SHP77 treated with DMSO at 0.1 percent for 48 hours (cell line): ENCODE measurements at regions not wholly inside any gene's neighbourhood (a gene's known extent, or its start where the extent isn't known, plus 50 kb on each side); places are given as distances from the start of the nearest gene placed in this dataset.

ENCODE experiments used
- DNase-seq: peaks from one replicate; lab custom pipeline; 2025; lab: John Stamatoyannopoulos, UW

- DNase-seq = no peak
These were observed 612.9 kb downstream of the ZNF385D start for GRCh38 chr3:21138085-21138484.

- DNase-seq = no peak
These were observed 618.1 kb downstream of the ZNF385D start for GRCh38 chr3:21132896-21133295.

GRCh38 chr3:21120826-21121225 is 630.2 kb downstream of the ZNF385D start:
- DNase-seq = no peak

GRCh38 chr3:21117370-21117769 is 633.6 kb downstream of the ZNF385D start:
- DNase-seq = no peak

- no peak for DNase-seq
These were observed 642.0 kb downstream of the ZNF385D start for GRCh38 chr3:21109056-21109455.

GRCh38 chr3:21105784-21106183 is 645.2 kb downstream of the ZNF385D start:
- no peak for DNase-seq

GRCh38 chr3:21100656-21101359 is 650.2 kb downstream of the ZNF385D start:
- DNase-seq = no peak

- DNase-seq = no peak
These were observed 656.3 kb downstream of the ZNF385D start for GRCh38 chr3:21094686-21095085.

GRCh38 chr3:21073561-21073960 is 677.4 kb downstream of the ZNF385D start:
- no peak for DNase-seq

- no peak for DNase-seq
These were observed 683.8 kb downstream of the ZNF385D start for GRCh38 chr3:21067031-21067813.

- no peak for DNase-seq
These were observed 688.1 kb downstream of the ZNF385D start for GRCh38 chr3:21062831-21063294.

- no peak for DNase-seq
These were observed 691.6 kb downstream of the ZNF385D start for GRCh38 chr3:21059404-21059803.

- no peak for DNase-seq
These were observed 694.7 kb downstream of the ZNF385D start for GRCh38 chr3:21056293-21056692.

- no peak for DNase-seq
These were observed 696.0 kb downstream of the ZNF385D start for GRCh38 chr3:21055015-21055414.

- DNase-seq = no peak
These were observed 696.9 kb downstream of the ZNF385D start for GRCh38 chr3:21054064-21054463.

GRCh38 chr3:21049334-21050062 is 701.5 kb downstream of the ZNF385D start:
- no peak for DNase-seq

- DNase-seq = no peak
These were observed 707.9 kb downstream of the ZNF385D start for GRCh38 chr3:21043139-21043538.

- DNase-seq = no peak
These were observed 708.8 kb downstream of the ZNF385D start for GRCh38 chr3:21042184-21042583.

GRCh38 chr3:21041621-21042020 is 709.4 kb downstream of the ZNF385D start:
- no peak for DNase-seq

- DNase-seq = no peak
These were observed 714.1 kb downstream of the ZNF385D start for GRCh38 chr3:21036888-21037287.

GRCh38 chr3:21028412-21028811 is 722.6 kb downstream of the ZNF385D start:
- DNase-seq = no peak

- no peak for DNase-seq
These were observed 726.4 kb downstream of the ZNF385D start for GRCh38 chr3:21024563-21024962.

GRCh38 chr3:21020681-21021080 is 730.3 kb downstream of the ZNF385D start:
- DNase-seq = no peak
